ENCODE measurements at regions not wholly inside any gene's neighbourhood (a gene's known extent, or its start where the extent isn't known, plus 50 kb on each side); places are given as distances from the start of the nearest gene placed in this dataset.

DNA sequence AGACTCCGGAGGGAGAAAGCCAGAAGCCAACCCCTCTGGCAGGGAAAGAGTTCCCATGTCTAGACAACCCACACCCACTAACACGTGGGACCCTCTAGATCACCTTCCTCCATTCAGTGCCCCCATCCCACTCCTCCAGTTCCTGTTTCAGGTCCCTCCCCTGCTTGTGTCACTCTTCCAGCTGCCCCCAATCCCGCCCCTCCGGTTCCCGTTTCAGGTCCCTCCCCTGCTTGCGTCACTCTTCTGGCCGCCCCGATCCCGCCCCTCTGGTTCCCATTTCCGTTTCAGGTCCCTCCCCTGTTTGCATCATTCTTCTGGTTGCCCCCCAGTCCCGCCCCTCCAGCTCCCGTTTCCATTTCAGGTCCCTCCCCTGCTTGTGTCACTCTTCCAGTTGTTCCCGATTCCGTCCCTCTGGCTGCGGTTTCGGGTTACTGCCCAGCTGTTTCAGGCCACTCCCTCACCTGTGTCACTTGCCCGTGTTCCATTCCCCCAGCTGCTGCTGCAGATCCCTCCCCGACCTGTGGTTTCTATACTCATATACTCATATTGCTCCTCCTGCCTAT, 64.8 kb upstream of the RANBP6 start:
- TF ChIP-seq, protein P1, sequence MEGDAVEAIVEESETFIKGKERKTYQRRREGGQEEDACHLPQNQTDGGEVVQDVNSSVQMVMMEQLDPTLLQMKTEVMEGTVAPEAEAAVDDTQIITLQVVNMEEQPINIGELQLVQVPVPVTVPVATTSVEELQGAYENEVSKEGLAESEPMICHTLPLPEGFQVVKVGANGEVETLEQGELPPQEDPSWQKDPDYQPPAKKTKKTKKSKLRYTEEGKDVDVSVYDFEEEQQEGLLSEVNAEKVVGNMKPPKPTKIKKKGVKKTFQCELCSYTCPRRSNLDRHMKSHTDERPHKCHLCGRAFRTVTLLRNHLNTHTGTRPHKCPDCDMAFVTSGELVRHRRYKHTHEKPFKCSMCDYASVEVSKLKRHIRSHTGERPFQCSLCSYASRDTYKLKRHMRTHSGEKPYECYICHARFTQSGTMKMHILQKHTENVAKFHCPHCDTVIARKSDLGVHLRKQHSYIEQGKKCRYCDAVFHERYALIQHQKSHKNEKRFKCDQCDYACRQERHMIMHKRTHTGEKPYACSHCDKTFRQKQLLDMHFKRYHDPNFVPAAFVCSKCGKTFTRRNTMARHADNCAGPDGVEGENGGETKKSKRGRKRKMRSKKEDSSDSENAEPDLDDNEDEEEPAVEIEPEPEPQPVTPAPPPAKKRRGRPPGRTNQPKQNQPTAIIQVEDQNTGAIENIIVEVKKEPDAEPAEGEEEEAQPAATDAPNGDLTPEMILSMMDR (IDR thresholded peaks at IDR 0.05; ENCODE audit: poor library complexity, severe bottlenecking): peak; percentile 11
- TF ChIP-seq RAD21 (conservative IDR thresholded peaks at IDR 0.05) (no peak), EP300 (conservative IDR thresholded peaks at IDR 0.05; ENCODE audit: poor library complexity, severe bottlenecking) (no peak), POLR2AphosphoS5 (IDR thresholded peaks at IDR 0.05) (no peak), TAF1 (IDR thresholded peaks at IDR 0.05; ENCODE audit: low read depth) (no peak), MXI1 (conservative IDR thresholded peaks at IDR 0.05; ENCODE audit: poor library complexity, severe bottlenecking) (no peak)
- TF ChIP-seq, protein P2, sequence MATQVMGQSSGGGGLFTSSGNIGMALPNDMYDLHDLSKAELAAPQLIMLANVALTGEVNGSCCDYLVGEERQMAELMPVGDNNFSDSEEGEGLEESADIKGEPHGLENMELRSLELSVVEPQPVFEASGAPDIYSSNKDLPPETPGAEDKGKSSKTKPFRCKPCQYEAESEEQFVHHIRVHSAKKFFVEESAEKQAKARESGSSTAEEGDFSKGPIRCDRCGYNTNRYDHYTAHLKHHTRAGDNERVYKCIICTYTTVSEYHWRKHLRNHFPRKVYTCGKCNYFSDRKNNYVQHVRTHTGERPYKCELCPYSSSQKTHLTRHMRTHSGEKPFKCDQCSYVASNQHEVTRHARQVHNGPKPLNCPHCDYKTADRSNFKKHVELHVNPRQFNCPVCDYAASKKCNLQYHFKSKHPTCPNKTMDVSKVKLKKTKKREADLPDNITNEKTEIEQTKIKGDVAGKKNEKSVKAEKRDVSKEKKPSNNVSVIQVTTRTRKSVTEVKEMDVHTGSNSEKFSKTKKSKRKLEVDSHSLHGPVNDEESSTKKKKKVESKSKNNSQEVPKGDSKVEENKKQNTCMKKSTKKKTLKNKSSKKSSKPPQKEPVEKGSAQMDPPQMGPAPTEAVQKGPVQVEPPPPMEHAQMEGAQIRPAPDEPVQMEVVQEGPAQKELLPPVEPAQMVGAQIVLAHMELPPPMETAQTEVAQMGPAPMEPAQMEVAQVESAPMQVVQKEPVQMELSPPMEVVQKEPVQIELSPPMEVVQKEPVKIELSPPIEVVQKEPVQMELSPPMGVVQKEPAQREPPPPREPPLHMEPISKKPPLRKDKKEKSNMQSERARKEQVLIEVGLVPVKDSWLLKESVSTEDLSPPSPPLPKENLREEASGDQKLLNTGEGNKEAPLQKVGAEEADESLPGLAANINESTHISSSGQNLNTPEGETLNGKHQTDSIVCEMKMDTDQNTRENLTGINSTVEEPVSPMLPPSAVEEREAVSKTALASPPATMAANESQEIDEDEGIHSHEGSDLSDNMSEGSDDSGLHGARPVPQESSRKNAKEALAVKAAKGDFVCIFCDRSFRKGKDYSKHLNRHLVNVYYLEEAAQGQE (IDR thresholded peaks at IDR 0.05; ENCODE audit: borderline replicate concordance): no peak
